HL-60 (cell line): ENCODE measurements at regions not wholly inside any gene's neighbourhood (a gene's known extent, or its start where the extent isn't known, plus 50 kb on each side); places are given as distances from the start of the nearest gene placed in this dataset.
"Not testable (repeated sequence)": the region's sequence is repeated elsewhere in the genome, so short reads cannot be mapped to it uniquely, and the experiment has no call there.

Experiments
- DNase-seq, 2 experiments: peaks; one replicate each; pipeline ENCODE4 v3.0.0-alpha.2; 2010 to 2020; ENCODE audit warnings: low read depth in 1 of 2, low spot score in 1 of 2
- H3K27ac ChIP-seq: fragments of 250-450 bp; sonication (Bioruptor Pico); replicated peaks from 2 replicates; pipeline ENCODE4 v1.5.1; 2020; ENCODE audit warnings: mild to moderate bottlenecking, moderate library complexity
- H3K27me3 ChIP-seq: fragments of 250-450 bp; sonication (Bioruptor Pico); 2 replicates; pipeline ENCODE4 v1.5.1; 2021; ENCODE audit warnings: mild to moderate bottlenecking, moderate library complexity; ENCODE audit not compliant: insufficient read depth, poor library complexity, severe bottlenecking
- H3K4me3 ChIP-seq: replicated peaks from 2 replicates; pipeline ENCODE4 v1.5.1; 2011; ENCODE audit warnings: mild to moderate bottlenecking, control low read depth, low read length; ENCODE audit not compliant: insufficient read depth
- GABPA ChIP-seq: IDR thresholded peaks from 2 replicates; pipeline ENCODE4 v1.6.1; 2012; ENCODE audit warnings: low read depth
- POLR2AphosphoS5 ChIP-seq: IDR thresholded peaks from 2 replicates; pipeline ENCODE4 v1.6.1; 2012; ENCODE audit warnings: low read depth
- REST ChIP-seq: IDR thresholded peaks from 2 replicates; pipeline ENCODE4 v1.6.1; 2012; ENCODE audit warnings: low read depth; ENCODE audit not compliant: insufficient replicate concordance
- SPI1 ChIP-seq: IDR thresholded peaks from 2 replicates; pipeline ENCODE4 v1.6.1; 2012; ENCODE audit warnings: low read depth, mild to moderate bottlenecking, borderline replicate concordance
- TF ChIP-seq, protein P1 (sequence below): IDR thresholded peaks from one replicate; pipeline ENCODE4 v1.5.1; 2011; ENCODE audit warnings: low read length, control low read depth, inconsistent platforms; ENCODE audit not compliant: insufficient read depth

- no peak overlapping the region for H3K27ac ChIP-seq
- no peak for TF ChIP-seq POLR2AphosphoS5
- TF ChIP-seq, protein P1, sequence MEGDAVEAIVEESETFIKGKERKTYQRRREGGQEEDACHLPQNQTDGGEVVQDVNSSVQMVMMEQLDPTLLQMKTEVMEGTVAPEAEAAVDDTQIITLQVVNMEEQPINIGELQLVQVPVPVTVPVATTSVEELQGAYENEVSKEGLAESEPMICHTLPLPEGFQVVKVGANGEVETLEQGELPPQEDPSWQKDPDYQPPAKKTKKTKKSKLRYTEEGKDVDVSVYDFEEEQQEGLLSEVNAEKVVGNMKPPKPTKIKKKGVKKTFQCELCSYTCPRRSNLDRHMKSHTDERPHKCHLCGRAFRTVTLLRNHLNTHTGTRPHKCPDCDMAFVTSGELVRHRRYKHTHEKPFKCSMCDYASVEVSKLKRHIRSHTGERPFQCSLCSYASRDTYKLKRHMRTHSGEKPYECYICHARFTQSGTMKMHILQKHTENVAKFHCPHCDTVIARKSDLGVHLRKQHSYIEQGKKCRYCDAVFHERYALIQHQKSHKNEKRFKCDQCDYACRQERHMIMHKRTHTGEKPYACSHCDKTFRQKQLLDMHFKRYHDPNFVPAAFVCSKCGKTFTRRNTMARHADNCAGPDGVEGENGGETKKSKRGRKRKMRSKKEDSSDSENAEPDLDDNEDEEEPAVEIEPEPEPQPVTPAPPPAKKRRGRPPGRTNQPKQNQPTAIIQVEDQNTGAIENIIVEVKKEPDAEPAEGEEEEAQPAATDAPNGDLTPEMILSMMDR, result no peak
- DNase-seq, result no peak
- no peaks in the 10 kb centered on the region for H3K27me3 ChIP-seq
- H3K4me3 ChIP-seq, result no peak overlapping the region
These were observed 107.5 kb upstream of the SOX2 start for GRCh38 chr3:181604267-181604666.

GRCh38 chr3:181596126-181596525 is 115.6 kb upstream of the SOX2 start:
- no peak for TF ChIP-seq GABPA
- TF ChIP-seq, protein P1, result no peak
- no peak for TF ChIP-seq REST
- no peak for TF ChIP-seq POLR2AphosphoS5
- TF ChIP-seq SPI1, result no peak

GRCh38 chr3:181590939-181591338 is 120.8 kb upstream of the SOX2 start:
- not testable (repeated sequence) for H3K27ac ChIP-seq, DNase-seq, H3K27me3 ChIP-seq, H3K4me3 ChIP-seq

More at GRCh38 chr3:181596126-181596525, 115.6 kb upstream of the SOX2 start:
- Histone ChIP-seq H3K27ac (no peak overlapping the region), H3K27me3 (no peaks in the 10 kb centered on the region), H3K4me3 (no peak overlapping the region)
- DNase-seq, result no peak

- Histone ChIP-seq H3K4me3 (no peak overlapping the region), H3K27me3 (no peaks in the 10 kb centered on the region), H3K27ac (no peak overlapping the region)
- TF ChIP-seq SPI1 (no peak), REST (no peak)
- DNase-seq, result no peak
These were observed 129.1 kb upstream of the SOX2 start for GRCh38 chr3:181582619-181583018.

DNA sequence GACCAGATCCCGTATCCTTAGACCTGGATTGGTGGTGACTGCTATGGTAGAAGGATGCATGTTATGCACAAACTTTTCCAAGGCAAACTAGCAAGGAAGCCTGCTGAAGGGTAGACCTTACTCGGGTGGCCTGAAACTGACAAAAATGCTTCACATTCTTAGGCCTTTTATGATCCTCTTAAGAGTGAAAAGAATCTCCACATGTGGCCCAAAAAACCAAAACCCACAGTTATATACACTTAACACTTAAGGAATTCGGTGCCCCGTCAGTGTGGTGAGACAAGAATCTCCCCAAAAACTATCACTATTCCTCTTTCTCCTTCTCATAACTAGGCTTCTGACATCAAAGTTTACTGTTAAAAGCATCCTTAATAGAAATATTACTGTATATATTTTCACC is 130.1 kb upstream of the SOX2 start:
- Histone ChIP-seq H3K4me3 (no peak overlapping the region), H3K27ac (no peak overlapping the region), H3K27me3 (no peaks in the 10 kb centered on the region)
- no peak for DNase-seq
- TF ChIP-seq GABPA, result no peak
- no peak for TF ChIP-seq SPI1
- TF ChIP-seq POLR2AphosphoS5, result no peak
- no peak for TF ChIP-seq REST
- TF ChIP-seq, protein P1, result no peak
